MM.1S (cell line): ENCODE measurements at regions not wholly inside any gene's neighbourhood (a gene's known extent, or its start where the extent isn't known, plus 50 kb on each side); places are given as distances from the start of the nearest gene placed in this dataset.

Experiments
- EZH2 ChIP-seq: fragments of 300-600 bp; sonication (generic); optimal IDR thresholded peaks from 2 replicates; pipeline ENCODE3; 2017; ENCODE audit warnings: low read depth, mild to moderate bottlenecking, antibody characterized with exemption, low read length, mixed read lengths
- EZH2phosphoT487 ChIP-seq: fragments of 300-600 bp; sonication (generic); IDR thresholded peaks from 2 replicates; pipeline ENCODE4 v1.6.1; 2018; ENCODE audit warnings: antibody characterized with exemption, low read length
- TF ChIP-seq, protein P1 (sequence below): fragments of 300-600 bp; sonication (generic); IDR thresholded peaks from 2 replicates; pipeline ENCODE4 v1.5.1; 2016; ENCODE audit warnings: antibody characterized with exemption, low read length, mixed read lengths

DNA sequence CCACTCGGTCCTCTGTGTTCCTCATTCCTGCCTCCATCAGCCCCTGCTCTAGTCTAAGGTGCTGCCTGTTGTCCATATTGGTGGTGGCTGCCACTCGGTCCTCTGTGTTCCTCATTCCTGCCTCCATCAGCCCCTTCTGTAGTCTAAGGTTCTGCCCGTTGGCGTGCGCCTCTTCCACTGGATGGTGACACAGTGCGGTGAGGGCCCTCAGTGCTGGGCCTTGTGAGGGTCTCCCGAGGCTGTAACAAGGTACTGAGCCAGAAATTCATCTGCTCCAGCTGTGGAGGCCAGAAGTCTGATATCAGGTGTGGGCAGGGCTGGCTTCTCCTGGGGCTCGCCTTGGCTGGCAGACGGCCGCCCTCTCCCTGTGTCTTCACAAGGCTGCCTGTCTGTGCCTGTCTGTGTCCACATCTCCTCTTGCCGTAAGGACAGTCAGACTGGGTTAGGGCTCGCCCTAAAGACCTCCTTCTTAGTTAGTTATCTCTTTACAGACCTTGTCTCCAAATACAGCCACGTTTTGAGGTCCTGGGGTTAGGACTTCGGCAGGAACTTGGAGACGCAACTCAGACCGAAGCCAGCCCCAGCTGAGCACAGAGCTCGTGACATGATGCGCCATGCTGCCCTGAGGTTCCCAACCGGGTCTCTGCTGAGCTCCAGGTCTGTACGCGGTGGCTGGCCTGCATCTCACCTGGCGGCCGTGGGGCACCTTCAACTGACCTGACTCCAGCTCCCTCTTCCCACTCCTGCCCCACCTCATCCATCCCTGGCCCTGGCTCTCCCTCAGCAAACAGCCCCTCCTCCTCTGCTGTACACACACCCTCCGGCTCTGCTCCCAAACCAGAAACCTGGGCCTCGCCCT, 181.4 kb upstream of the SHH start:
- TF ChIP-seq, protein P1, sequence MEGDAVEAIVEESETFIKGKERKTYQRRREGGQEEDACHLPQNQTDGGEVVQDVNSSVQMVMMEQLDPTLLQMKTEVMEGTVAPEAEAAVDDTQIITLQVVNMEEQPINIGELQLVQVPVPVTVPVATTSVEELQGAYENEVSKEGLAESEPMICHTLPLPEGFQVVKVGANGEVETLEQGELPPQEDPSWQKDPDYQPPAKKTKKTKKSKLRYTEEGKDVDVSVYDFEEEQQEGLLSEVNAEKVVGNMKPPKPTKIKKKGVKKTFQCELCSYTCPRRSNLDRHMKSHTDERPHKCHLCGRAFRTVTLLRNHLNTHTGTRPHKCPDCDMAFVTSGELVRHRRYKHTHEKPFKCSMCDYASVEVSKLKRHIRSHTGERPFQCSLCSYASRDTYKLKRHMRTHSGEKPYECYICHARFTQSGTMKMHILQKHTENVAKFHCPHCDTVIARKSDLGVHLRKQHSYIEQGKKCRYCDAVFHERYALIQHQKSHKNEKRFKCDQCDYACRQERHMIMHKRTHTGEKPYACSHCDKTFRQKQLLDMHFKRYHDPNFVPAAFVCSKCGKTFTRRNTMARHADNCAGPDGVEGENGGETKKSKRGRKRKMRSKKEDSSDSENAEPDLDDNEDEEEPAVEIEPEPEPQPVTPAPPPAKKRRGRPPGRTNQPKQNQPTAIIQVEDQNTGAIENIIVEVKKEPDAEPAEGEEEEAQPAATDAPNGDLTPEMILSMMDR, result no peak
- TF ChIP-seq EZH2, result no peak
- TF ChIP-seq EZH2phosphoT487, result no peak
